HG03039 (cell line): ENCODE measurements at regions not wholly inside any gene's neighbourhood (a gene's known extent, or its start where the extent isn't known, plus 50 kb on each side); places are given as distances from the start of the nearest gene placed in this dataset.

Experiments used
- ATAC-seq: cut with Tn5 transposase; IDR thresholded peaks from one replicate; pipeline ENCODE4 v1.9.1; 2021; ENCODE audit warnings: mild to moderate bottlenecking, moderate library complexity; ENCODE audit not compliant: unreplicated experiment

- no peak for ATAC-seq
Measured at GRCh38 chr12:90172524-90172923, 463.9 kb upstream of the ATP2B1 start.

GRCh38 chr12:90170740-90171139, 462.1 kb upstream of the ATP2B1 start:
- no peak for ATAC-seq

- no peak for ATAC-seq
Measured at GRCh38 chr12:90167518-90168208, 459.0 kb upstream of the ATP2B1 start.

- ATAC-seq: no peak
Measured at GRCh38 chr12:90166671-90167070, 458.0 kb upstream of the ATP2B1 start.

GRCh38 chr12:90166012-90166411, 457.4 kb upstream of the ATP2B1 start:
- ATAC-seq: no peak

- ATAC-seq: no peak
Measured at GRCh38 chr12:90163975-90164374, 455.3 kb upstream of the ATP2B1 start.

GRCh38 chr12:90153827-90154226, 445.2 kb upstream of the ATP2B1 start:
- no peak for ATAC-seq

GRCh38 chr12:90152897-90153624, 444.4 kb upstream of the ATP2B1 start:
- no peak for ATAC-seq

GRCh38 chr12:90151491-90152015, 442.9 kb upstream of the ATP2B1 start:
- no peak for ATAC-seq

GRCh38 chr12:90149453-90149852, 440.8 kb upstream of the ATP2B1 start:
- no peak for ATAC-seq

- no peak for ATAC-seq
Measured at GRCh38 chr12:90129366-90130030, 420.9 kb upstream of the ATP2B1 start.

- ATAC-seq: no peak
Measured at GRCh38 chr12:90128526-90128925, 419.9 kb upstream of the ATP2B1 start.

- no peak for ATAC-seq
Measured at GRCh38 chr12:90126125-90126524, 417.5 kb upstream of the ATP2B1 start.

GRCh38 chr12:90124914-90125313, 416.3 kb upstream of the ATP2B1 start:
- ATAC-seq: no peak

- no peak for ATAC-seq
Measured at GRCh38 chr12:90124289-90124688, 415.7 kb upstream of the ATP2B1 start.

- ATAC-seq: no peak
Measured at GRCh38 chr12:90122681-90123080, 414.0 kb upstream of the ATP2B1 start.

GRCh38 chr12:90120627-90121026, 412.0 kb upstream of the ATP2B1 start:
- ATAC-seq: no peak

- no peak for ATAC-seq
Measured at GRCh38 chr12:90112666-90113065, 404.0 kb upstream of the ATP2B1 start.

- no peak for ATAC-seq
Measured at GRCh38 chr12:90111791-90112580, 403.3 kb upstream of the ATP2B1 start.

- ATAC-seq: no peak
Measured at GRCh38 chr12:90106568-90106967, 397.9 kb upstream of the ATP2B1 start.
